DOHH2 (cell line): ENCODE measurements at regions not wholly inside any gene's neighbourhood (a gene's known extent, or its start where the extent isn't known, plus 50 kb on each side); places are given as distances from the start of the nearest gene placed in this dataset.

ENCODE experiments used
- H3F3A ChIP-seq: fragments of 200-600 bp; sonication (generic), shearing (Covaris generic); 2 replicates; pipeline ENCODE4 v1.6.0; 2016; ENCODE audit warnings: antibody characterized with exemption, mild to moderate bottlenecking; ENCODE audit not compliant: control insufficient read depth, insufficient read depth
- H3K27ac ChIP-seq: fragments of 200-600 bp; sonication (generic); 2 replicates; pipeline ENCODE4 v1.5.1; 2014; ENCODE audit warnings: low read depth, mild to moderate bottlenecking, low read length, moderate library complexity
- H3K27me3 ChIP-seq: fragments of 200-600 bp; sonication (generic); 2 replicates; pipeline ENCODE4 v1.6.1; 2014; ENCODE audit warnings: mild to moderate bottlenecking, low read length, mixed read lengths; ENCODE audit not compliant: control insufficient read depth
- H3K36me3 ChIP-seq: fragments of 200-600 bp; sonication (generic); 2 replicates; pipeline ENCODE4 v1.6.1; 2014; ENCODE audit warnings: mild to moderate bottlenecking, low read length, moderate library complexity, mixed read lengths; ENCODE audit not compliant: control insufficient read depth
- H3K4me1 ChIP-seq: fragments of 200-600 bp; sonication (generic); 2 replicates; pipeline ENCODE4 v1.6.1; 2014; ENCODE audit warnings: mild to moderate bottlenecking, low read length, mixed read lengths; ENCODE audit not compliant: control insufficient read depth
- H3K4me2 ChIP-seq: fragments of 200-600 bp; sonication (generic); 2 replicates; pipeline ENCODE4 v1.6.0; 2014; ENCODE audit warnings: mild to moderate bottlenecking, low read length, moderate library complexity
- H3K4me3 ChIP-seq: fragments of 200-600 bp; sonication (generic); 2 replicates; pipeline ENCODE4 v1.5.1; 2014; ENCODE audit warnings: mild to moderate bottlenecking, low read length, mixed read lengths
- H3K79me2 ChIP-seq: fragments of 200-600 bp; sonication (generic); 2 replicates; pipeline ENCODE4 v1.6.1; 2014; ENCODE audit warnings: mild to moderate bottlenecking, low read length, mixed read lengths; ENCODE audit not compliant: control insufficient read depth
- H3K9me2 ChIP-seq: fragments of 200-600 bp; sonication (generic); replicated peaks from 2 replicates; pipeline ENCODE4 v1.6.1; 2014; ENCODE audit warnings: mild to moderate bottlenecking, low read length, mixed read lengths; ENCODE audit not compliant: control insufficient read depth
- H3K9me3 ChIP-seq: fragments of 200-600 bp; sonication (generic); 2 replicates; pipeline ENCODE4 v1.6.1; 2014; ENCODE audit warnings: antibody characterized with exemption, low read length, mixed read lengths; ENCODE audit not compliant: control insufficient read depth, insufficient read depth
- H4K20me1 ChIP-seq: fragments of 200-600 bp; sonication (generic); 2 replicates; pipeline ENCODE4 v1.6.0; 2014; ENCODE audit warnings: low read depth, mild to moderate bottlenecking, antibody characterized with exemption, low read length, moderate library complexity; ENCODE audit not compliant: control insufficient read depth, insufficient read depth
- EZH2phosphoT487 ChIP-seq: fragments of 200-600 bp; sonication (generic); IDR thresholded peaks from 2 replicates; pipeline ENCODE4 v1.6.1; 2017; ENCODE audit warnings: borderline replicate concordance, mild to moderate bottlenecking, antibody characterized with exemption, low read length, moderate library complexity, mixed read lengths
- TF ChIP-seq, protein P1 (sequence below): fragments of 200-600 bp; sonication (generic); IDR thresholded peaks from one replicate; pipeline ENCODE4 v1.5.1; 2014; ENCODE audit warnings: antibody characterized with exemption, mild to moderate bottlenecking, low read depth, low read length; ENCODE audit not compliant: poor library complexity, severe bottlenecking

DNA sequence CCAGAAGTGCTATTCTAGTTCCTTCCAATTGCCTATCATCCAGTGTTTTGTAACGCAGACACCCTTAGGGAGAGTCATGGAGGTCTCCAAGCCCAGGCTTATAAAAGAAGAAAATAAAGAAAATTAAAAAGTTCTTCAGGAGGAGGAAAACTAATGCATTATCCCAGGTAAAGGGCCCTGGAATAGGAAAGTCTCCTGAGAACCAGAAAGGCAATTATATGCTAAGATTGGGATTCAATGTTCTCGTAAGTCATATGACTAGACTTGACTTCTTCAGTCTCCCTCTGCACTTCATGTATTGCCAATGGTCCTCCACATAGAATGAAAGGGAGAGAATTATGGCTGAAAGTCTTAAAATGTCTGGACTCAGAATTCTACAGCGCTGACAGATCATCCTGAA is 154.4 kb upstream of the STK32A start:
- Histone ChIP-seq H3K4me2 (no peak overlapping the region), H3K27ac (no peak overlapping the region), H3K9me3 (no peaks in the 10 kb centered on the region)

GRCh38 chr5:147081311-147081764 is 153.5 kb upstream of the STK32A start:
- no peaks in the 10 kb centered on the region for H3F3A ChIP-seq
- H3K27me3 ChIP-seq: no peaks in the 10 kb centered on the region
- H3K27ac ChIP-seq: no peak overlapping the region
- H3K4me2 ChIP-seq: no peak overlapping the region
- H3K36me3 ChIP-seq: no peaks in the 10 kb centered on the region
- H4K20me1 ChIP-seq: no peaks in the 10 kb centered on the region
- no peaks in the 10 kb centered on the region for H3K4me1 ChIP-seq
- no peaks in the 10 kb centered on the region for H3K9me2 ChIP-seq
- H3K9me3 ChIP-seq: no peaks in the 10 kb centered on the region
- TF ChIP-seq, protein P1, sequence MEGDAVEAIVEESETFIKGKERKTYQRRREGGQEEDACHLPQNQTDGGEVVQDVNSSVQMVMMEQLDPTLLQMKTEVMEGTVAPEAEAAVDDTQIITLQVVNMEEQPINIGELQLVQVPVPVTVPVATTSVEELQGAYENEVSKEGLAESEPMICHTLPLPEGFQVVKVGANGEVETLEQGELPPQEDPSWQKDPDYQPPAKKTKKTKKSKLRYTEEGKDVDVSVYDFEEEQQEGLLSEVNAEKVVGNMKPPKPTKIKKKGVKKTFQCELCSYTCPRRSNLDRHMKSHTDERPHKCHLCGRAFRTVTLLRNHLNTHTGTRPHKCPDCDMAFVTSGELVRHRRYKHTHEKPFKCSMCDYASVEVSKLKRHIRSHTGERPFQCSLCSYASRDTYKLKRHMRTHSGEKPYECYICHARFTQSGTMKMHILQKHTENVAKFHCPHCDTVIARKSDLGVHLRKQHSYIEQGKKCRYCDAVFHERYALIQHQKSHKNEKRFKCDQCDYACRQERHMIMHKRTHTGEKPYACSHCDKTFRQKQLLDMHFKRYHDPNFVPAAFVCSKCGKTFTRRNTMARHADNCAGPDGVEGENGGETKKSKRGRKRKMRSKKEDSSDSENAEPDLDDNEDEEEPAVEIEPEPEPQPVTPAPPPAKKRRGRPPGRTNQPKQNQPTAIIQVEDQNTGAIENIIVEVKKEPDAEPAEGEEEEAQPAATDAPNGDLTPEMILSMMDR: no peak
- no peak for TF ChIP-seq EZH2phosphoT487
- no peak overlapping the region for H3K4me3 ChIP-seq
- no peaks in the 10 kb centered on the region for H3K79me2 ChIP-seq

More for the DNA sequence above, 154.4 kb upstream of the STK32A start:
- TF ChIP-seq EZH2phosphoT487: no peak
- TF ChIP-seq, protein P1: no peak
- Histone ChIP-seq H3K9me2 (no peaks in the 10 kb centered on the region), H3K36me3 (no peaks in the 10 kb centered on the region), H3K4me3 (no peak overlapping the region), H3K27me3 (no peaks in the 10 kb centered on the region), H4K20me1 (no peaks in the 10 kb centered on the region), H3K79me2 (no peaks in the 10 kb centered on the region), H3F3A (no peaks in the 10 kb centered on the region), H3K4me1 (no peaks in the 10 kb centered on the region)

- Histone ChIP-seq H4K20me1 (no peaks in the 10 kb centered on the region), H3K9me3 (no peaks in the 10 kb centered on the region), H3K27me3 (no peaks in the 10 kb centered on the region), H3K9me2 (no peaks in the 10 kb centered on the region), H3K4me3 (no peak overlapping the region), H3K27ac (no peak overlapping the region), H3F3A (no peaks in the 10 kb centered on the region), H3K36me3 (no peaks in the 10 kb centered on the region), H3K4me1 (no peaks in the 10 kb centered on the region), H3K79me2 (no peaks in the 10 kb centered on the region), H3K4me2 (no peak overlapping the region)
- TF ChIP-seq EZH2phosphoT487: no peak
- TF ChIP-seq, protein P1: no peak
Measured at GRCh38 chr5:147084702-147085101, 150.1 kb upstream of the STK32A start.

DNA sequence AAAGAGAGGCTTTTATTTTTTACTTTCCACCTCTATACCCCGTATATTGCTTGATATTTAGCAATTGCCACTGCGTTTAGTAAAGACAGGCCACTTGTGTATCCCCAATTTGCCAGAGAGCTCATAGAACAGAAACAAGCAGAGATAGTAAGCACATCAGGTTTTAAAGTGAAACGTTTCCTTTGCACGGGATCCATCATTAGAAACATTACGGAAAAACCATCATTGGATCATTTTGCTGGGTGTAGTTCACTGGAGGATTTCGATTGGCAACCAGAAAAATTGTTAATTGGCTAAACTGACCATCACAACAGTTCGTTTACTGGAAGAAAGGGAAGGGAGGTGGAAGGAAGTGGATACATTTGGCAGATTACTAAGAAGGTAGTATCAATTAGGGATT is 149.4 kb upstream of the STK32A start:
- no peaks in the 10 kb centered on the region for H3K9me3 ChIP-seq
- no peaks in the 10 kb centered on the region for H3K4me1 ChIP-seq
- H3K27me3 ChIP-seq: no peaks in the 10 kb centered on the region
- H3K4me3 ChIP-seq: no peak overlapping the region
- H3F3A ChIP-seq: no peaks in the 10 kb centered on the region
- H3K4me2 ChIP-seq: no peak overlapping the region
- no peaks in the 10 kb centered on the region for H3K9me2 ChIP-seq
- no peaks in the 10 kb centered on the region for H3K79me2 ChIP-seq
- no peaks in the 10 kb centered on the region for H3K36me3 ChIP-seq
- H4K20me1 ChIP-seq: no peaks in the 10 kb centered on the region
- H3K27ac ChIP-seq: no peak overlapping the region
- TF ChIP-seq, protein P1: no peak
- no peak for TF ChIP-seq EZH2phosphoT487
